ENCODE measurements at regions not wholly inside any gene's neighbourhood (a gene's known extent, or its start where the extent isn't known, plus 50 kb on each side); places are given as distances from the start of the nearest gene placed in this dataset.

DNA sequence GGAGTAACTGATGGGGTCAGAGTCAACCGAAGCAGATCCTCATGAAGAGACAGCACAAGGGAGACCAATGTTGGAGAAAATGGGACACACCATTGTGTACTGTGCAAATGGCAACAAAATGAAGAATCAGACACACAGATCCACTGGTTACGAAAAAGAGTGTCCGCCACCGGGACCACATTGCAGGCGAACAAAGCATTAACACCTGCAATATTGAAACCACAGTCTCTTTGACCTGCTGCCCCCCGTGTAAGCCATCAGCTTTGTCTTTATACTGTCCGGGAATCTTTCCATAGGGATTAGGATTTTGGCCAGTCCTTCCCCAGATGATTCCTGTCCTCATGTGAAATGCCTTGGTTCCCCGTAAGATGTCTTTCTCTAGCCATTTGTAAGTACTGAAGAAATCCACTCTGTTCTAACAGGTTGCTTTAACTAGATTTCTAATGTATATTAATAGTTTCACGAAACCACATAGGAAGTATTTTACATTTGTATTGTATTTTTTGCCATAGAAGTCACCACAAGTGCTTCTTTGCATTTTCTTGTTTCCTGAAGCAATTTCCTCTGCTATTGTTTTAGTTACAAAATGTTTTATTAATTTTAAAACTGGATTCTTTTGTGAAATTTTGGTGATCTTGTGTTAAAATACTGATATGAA lies 140.8 kb upstream of the NFE2L3 start:
- DNase-seq, result no peak

DNA sequence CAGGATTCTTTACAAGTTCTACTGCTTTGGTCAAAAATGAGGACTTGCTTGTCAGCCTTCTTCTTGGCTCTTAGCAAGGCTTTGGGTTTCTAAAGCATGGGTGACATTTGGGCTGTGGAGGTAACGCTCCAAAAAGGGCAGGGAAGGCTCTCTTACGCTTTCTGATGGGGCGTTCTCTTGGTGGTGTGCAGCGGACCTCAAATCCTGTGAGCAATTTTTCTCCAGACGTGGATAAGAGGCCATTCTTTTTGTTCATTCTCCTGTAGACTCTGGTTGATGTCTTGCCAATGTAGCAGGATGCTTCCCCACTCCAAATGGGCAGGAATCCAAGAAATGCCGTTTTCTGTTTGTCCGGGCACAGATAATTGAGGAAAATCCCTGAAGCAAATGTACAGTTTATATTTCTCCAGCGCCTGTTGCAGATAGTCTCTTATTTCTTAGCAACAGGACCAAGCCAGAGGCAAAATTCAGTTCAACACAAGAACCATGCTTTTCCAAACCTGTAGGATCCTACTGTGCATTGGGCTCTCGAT lies 138.4 kb upstream of the NFE2L3 start:
- no peak for DNase-seq

DNA sequence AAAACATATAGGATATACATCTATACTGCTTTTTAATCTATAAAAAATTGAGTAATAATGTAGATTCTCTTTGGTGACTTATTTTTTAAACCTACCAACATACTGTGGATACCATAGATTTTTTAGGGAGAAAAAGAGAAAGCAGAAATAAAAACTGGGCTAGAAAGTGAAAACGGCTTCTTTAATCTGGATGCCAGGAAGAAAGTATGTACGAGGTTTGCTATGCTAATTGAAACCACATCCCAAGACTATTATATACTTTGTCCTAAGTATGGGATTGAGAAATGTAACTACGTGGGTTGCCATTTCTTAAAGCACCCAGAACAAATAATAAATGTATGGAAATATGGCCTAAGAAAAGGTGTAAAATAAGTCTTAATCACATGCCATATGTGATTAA lies 129.0 kb upstream of the NFE2L3 start:
- DNase-seq, result no peak

DNA sequence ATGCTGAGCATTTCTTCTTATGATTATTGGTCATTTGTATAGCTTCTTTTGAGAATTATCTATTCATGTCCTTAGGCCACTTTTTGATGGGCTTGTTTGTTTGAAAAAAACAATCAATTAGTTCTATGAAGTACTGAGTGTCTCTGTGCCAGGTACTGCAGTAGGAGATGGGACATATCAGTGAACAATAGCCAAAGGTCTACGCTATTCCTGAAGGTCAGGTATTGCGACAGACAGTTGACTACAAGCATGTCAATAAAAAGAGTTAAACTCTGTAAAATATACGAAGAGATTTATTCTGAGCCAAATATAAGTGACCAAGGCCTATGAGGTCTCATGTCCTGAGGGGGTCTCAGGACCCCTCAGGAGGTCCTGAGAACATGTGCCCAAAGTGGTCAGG lies 122.1 kb upstream of the NFE2L3 start:
- no peak for DNase-seq

DNA sequence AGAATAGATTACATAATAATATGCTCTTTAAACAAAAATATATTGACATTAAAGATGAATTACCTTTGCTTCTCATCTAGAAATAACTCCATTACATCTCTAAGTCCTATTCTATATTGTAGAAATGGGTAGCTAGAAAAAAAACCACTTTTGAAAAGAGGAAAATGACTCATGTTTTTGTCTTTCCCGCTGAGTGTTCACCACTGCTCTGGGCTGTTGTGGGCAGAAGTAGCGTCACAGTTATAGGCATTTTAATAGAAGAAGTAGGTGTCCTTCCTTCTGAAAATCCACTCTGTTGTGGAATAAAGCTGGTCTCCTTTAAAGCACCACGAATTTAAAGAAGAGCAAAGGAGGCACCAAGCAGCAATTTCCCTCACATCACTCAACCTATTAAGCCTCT lies 117.6 kb upstream of the NFE2L3 start:
- DNase-seq, result no peak

DNA sequence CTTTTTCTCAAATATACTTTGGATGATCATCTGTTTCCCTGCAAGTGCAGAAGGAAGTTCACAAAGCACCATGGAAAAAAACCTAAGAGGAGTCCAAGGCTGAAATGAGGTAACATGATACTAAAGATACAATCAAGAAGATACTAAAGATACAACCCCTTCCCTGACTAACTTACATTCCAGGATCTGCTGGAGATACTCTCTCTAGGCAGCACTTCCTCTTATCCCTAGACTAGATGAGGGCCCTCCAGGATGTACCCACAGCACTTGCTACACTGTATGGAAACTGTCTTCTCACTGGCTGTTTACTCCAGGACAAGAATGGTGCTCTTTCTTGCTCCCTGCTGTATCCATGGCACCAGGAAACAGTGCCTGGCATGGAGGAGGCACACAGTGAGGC lies 116.4 kb upstream of the NFE2L3 start:
- no peak for DNase-seq

DNA sequence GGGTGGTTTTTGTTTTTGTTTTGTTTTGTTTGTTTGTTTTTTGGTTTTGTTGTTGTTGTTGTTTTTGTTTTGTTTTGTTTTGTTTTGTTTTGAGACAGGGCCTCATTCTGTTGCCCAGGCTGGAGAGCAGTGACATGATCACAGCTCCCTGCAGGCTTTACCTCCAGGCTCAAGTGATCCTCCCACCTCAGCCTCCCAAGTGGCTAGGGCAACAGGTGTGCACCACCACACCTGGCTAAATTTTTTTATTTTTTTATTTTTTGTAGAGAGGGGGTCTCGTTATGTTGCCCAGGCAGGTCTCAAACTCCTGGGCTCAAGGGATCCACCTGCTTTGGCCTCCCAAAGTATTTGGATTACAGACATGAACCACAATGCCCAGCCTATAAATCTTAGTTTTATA lies 115.9 kb upstream of the NFE2L3 start:
- no peak for DNase-seq

DNA sequence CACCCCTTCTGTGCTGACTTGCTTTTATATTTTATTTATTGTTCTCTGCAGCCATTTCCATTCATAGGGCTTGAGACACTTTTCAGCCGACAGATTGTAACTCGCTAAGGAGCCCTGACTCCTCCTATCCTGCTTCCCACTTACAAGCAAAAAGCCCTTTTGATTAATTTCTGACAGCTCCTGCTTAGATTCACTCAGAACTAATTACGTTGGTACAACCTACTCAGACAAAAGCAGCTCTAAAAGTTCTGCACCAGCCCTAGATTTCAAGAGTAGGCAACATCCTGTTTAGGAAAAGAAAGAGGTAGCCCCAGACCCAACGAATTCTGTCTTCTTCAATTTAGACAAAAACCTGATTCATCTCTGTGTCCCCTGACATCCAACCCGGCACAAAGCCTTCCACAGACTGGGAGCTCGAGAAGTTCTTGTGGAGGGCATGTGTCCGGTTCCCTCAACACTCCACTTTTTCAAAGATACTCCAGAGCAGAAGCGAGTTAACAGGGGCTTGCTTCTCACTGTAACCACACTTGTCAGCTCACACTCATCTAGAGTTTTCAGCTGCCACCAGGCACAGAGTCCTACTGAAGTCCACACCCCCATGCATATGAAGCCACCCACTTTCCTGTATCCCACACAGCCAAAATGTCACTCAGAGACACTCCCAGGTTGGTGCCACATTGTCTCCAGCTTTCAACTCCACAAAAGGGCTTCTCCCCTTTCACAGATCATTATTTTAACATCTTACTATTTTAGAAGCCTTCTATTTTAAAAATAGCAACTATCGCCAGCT lies 113.6 kb upstream of the NFE2L3 start:
- no peak for DNase-seq

DNA sequence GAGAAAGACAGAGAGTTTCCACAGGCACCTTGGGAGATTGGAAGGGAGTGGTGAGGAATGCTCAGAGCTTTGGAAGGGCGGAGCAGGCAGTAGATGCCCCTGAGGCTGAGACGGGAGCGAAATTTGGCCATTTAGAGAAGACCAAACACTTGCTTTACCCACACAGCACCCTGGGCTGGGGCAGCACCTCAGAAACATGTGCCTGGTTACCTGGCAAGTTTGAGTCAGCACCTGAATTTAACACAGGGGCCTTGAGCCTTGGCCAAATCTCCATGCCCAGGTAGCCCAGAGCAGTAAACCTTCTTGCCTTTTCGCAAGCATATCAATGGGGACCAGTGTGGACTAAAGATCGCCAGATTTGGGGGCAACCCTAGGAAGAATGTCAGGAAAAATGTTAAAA lies 111.9 kb upstream of the NFE2L3 start:
- DNase-seq, result no peak

DNA sequence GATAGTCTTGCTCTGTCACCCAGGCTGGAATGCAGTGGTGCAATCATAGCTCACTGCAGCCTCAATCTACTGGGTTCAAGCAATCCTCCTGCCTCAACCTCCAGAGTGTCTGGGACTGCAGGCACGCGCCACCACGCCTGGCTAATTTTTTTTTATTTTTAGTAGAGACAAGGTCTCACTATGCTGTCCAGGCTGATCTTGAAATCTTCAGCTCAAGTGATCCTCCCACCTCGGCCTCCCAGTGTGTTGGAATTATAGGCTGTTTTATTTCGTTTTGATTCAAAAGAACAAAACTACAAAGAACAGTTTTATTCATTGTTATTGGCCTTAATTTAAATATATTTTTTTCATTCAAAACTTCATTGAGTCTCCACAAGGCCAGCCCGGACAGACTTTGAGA lies 109.8 kb upstream of the NFE2L3 start:
- DNase-seq, result no peak

DNA sequence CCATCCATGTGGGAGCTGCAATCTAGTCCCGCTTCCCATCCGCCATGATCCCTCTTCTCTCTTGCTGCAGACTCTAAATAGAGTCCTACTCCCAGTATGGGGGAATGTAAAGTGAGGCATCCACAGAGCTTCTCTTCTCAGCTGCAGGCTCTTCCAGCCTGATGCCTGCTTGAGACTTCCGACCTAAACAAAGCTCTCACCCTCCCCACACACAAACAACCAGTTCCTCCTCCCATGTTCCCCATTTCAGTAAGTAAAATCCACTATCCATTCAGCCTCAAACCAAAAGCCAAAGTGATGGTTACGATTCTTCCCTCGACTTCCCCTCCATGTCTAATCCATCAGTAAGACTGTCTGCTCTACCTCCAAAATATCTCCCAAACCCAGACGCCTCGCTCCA lies 108.2 kb upstream of the NFE2L3 start:
- DNase-seq, result no peak

DNA sequence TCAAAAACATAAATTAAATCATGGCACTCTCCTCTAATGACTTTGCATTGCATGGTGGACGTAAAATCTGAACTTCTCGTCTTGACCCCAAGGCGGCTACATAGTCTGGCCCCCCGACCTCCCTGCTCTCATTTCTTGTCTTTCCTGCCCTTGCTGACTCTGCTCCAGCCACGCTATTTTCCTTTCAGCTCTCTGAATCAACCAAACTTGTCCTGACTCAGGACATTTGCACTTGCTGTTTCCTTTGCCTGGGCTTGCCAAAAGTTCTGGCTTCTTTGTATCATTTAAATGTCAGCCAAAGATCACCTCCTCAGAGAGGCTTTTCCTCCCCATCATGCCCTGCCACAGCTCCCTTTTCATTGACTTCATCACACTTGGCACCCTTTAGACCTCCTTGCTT lies 107.7 kb upstream of the NFE2L3 start:
- DNase-seq, result no peak

DNA sequence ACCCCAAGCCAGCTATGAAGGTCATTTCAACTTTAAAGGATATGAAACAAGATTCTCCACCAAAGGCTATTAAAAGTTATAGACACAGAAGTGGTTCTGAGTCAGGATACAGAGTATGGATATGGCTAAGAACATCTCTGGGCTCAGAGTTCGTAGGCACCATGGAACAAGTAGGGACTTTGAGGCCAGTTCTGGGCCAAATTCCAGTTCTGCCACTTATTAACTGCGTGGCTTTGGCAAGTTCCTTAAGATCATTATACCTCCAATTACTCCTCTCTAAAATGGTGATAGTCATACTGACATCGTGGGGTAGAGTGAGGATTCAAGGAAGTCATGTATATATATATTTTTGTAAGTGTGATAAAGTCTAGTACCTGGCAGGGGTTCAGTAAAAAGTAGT lies 105.8 kb upstream of the NFE2L3 start:
- DNase-seq, result no peak

DNA sequence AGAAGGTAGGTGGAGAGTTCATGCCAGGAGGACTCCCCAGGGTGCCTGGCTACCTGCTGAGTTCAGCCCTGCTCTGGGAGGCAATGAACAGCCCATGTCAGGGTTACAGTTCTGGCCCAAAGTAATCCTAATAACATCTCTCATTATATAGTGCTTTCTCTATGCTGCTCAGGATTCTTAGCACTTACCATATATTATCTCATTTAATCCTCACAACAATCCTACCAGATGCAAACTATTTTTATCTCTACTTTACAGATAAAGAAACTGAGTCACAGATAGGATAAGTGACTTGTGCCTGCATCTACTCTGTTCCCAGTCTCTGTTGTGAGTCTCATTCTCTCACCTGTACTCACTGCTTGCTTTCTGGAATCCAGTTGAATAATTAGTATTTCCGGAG lies 105.1 kb upstream of the NFE2L3 start:
- DNase-seq, result no peak

DNA sequence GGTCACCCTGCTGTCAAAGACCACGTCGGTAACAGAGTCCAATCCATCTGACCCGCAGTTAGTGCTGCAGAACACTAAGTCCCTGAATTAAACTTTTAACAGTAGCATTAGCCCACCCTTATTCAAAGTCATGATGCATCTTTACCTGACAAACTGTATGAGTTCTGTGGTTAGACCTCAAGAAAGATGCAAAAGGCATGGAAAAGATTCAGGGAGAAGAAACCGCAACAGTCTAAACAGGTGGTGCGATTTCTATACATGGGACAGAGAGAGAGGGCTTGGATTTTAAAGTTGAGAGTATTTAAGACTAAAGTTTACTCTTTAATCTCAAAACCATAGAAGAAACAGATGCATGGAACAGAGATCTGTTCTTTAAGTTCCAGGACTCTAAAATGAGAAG lies 103.3 kb upstream of the NFE2L3 start:
- DNase-seq, result no peak

DNA sequence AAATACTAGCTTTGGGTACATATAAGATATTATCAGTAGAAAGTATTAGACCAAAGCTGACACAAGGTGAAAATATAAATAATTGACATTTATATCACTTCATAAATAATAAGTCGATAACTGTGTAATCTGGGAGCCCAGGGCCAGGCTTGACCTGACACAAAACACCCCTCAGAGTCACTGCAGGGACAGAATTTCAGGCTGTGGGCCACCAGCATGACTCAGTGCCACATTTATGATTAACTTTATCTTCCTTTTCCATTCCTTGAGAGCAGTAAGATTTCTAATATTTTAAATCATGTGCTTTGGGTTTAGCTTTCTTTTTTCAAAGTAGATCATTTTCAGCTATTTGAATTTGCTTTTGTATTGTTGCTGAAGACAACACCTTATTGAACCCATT lies 102.9 kb upstream of the NFE2L3 start:
- no peak for DNase-seq

DNA sequence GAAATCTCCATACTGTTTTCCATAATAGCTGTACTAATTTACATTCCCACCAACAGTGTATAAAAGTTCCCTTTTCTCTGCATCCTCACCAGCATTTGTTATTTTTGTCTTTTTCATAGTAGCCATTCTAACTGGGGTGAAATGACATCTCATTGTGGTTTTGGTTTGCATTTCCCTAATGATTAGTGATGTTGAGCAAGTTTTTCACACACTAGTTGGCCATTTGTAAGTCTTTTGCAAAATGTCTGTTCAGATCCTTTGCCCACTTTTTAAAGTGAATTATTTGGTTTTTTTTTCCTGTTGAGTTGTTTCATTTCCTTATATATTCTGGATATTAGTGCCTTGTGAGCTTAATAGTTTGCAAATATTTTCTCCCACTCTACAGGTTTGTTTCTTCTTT lies 101.0 kb upstream of the NFE2L3 start:
- DNase-seq, result no peak

DNA sequence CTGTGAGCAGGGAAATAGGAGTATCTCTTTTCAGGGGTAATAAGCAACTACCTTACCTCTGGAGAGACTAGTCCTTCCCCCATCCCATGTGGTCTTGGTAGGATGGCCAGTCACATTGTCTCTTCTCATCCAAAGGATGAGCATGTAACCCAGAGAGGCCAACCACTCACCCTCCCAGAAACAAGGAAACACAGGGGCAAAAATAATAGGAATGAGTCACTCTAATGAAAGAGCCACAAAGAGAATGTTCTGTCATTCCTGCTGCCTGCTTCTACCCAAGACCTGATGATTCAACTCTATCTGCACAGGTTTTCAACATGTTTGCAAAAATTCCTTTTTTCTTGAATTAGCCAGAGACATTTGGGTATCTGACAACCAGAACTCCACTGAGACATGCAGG lies 99.3 kb upstream of the NFE2L3 start:
- no peak for DNase-seq

DNA sequence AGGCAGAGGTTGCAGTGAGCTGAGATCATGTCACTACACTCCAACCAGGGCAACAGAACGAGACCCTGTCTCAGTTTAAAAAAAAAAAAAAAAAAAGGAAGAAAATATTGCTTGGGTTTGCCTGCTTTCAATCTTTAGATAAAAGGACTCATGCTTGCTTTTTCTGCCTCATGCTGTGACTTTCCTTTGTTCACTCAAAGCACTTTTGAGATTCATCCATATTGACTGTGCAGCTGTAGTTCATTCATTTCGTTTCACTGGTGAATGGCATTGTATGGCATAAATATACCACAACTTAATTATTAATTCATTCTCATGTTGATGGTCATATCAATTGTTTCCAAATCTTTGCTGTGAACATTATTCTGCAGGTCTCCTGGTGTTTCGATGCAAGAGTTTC lies 97.6 kb upstream of the NFE2L3 start:
- DNase-seq, result no peak

DNA sequence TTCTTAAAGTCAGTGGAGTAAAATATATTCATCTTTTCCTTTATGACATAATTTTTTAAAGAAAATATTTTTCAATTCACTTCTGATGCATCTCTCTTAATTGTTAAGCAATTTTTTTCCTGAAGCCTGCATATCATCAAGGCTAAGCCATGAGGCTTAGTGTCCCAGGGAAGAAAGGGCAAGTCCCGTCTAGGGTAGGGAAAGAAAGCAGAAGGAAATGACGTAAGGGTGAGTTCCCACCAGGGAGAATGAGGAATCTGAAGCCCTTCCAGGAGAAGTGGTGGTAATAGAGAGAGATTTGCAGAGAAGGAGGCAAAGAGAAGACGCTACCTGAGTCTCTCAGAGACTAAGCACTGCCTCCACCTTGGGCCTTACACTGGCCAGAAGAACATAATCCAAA lies 96.8 kb upstream of the NFE2L3 start:
- DNase-seq, result no peak

DNA sequence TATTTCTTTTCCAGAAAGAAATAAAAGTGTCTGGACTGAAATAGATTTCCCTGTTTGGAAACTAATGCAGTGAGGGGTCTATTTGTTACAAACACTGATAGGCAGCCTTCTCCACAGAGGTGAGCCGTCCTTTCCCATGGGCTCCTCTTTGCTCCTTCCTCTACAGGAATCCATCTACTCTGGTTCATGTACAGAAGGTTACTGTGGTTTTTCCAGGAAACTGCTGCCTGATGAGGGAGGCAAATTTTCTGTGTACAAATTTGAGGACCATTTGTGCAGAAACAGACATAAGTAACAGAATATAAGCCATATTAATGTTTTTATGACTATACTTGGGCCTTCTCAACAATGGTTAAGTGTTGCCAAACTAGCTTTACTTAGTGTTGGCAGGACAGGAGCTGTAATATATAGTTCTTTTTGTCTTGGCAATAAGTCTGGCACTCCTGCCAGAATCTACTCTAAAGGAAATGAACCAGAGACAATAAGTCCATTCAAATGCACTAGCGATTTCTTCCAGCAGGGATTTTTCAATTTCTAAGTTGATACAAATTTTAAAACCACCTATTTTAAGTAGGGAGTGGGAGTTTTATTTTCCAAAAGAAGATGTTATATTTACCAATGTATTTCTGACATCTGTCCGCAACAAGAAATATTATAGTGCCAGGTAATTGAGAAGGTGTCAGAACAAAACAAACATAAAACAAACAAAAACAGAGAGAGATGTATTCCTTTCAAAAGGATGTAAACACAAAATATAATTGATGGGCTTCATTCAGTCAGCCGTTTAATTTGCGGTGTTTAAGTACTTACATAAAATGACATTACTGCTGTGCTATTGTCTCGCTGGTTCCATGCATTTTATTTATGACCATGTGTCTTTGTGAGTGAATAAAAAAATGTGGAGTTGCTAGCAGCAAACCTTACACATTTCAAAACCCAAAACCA lies 91.0 kb upstream of the NFE2L3 start:
- peak; percentile 1 for DNase-seq

DNA sequence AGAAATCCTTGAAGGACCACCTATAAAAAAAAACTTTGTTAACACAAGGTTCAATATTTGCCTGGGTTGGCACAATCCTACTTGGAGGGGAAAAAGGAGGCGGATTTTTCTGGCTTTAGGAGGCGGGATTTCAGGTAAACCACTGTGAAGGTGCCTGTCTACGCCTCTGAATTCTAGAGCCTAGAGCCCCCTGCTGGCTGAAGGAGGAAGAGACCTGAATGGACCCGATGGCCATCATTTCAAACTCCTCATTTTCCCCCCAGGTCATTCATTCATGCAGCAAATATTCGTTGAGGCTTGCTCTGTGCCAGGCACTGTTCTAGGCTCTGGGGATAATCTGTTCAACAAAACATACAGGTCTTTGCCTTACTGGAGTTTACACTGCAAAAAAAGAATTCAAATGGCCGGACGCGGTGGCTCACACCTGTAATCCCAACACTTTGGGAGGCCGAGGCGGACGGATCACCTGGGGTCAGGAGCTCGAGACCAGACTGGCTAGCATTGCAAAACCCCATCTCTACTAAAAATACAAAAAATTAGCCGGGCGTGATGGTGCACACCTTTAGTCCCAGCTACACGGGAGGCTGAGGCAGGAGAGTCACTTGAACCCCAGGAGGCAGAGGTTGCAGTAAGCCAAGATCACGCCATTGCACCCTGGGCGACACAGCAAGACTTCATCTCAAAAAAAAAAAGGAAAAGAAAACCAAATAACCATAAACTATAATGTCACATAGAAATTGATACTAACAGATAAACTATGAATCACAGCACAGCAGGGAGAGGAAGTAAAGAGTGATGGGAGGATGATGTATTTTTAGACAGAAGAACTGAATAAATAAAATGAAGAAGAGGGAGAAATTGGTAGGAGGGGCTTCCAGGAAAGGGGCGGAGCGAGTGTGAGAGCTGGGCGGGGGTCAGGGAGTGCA lies 90.1 kb upstream of the NFE2L3 start:
- DNase-seq, result peak; percentile 52
